ENCODE measurements at regions not wholly inside any gene's neighbourhood (a gene's known extent, or its start where the extent isn't known, plus 50 kb on each side); places are given as distances from the start of the nearest gene placed in this dataset.
"Not testable (repeated sequence)": the region's sequence is repeated elsewhere in the genome, so short reads cannot be mapped to it uniquely, and the experiment has no call there.

DNA sequence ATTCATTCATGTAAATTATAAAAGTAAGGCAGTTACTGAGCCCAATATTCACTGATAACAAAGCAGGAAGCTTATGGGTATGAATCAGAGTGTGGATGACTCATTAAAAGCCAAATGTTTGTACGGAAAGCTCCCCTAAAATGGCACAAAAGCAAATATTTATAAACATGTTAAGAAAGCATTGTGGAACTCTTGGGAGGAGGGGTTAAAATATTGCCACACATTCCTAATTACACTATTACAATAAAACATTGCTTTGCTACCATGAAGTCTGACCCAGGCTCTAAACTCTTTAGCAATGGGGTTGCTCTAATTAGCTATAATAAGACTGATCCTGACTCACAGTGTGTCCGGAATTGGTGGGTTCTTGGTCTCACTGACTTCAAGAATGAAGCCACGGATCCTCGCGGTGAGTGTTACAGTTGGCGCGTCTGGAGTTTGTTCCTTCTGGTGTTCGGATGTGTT lies 110.9 kb downstream of the NAB1 start:
- no peak for DNase-seq
- intact Hi-C loops (cut with DNase I, micrococcal nuclease): no loop called here
- H3K36me3 ChIP-seq (ENCODE audit: low read depth): no peaks in the 10 kb centered on the region
- H3K9me3 ChIP-seq: no peaks in the 10 kb centered on the region
- no peak overlapping the region for H3K4me3 ChIP-seq
- no peaks in the 10 kb centered on the region for H3K4me1 ChIP-seq (ENCODE audit: low read depth)
- TF ChIP-seq, protein P1, sequence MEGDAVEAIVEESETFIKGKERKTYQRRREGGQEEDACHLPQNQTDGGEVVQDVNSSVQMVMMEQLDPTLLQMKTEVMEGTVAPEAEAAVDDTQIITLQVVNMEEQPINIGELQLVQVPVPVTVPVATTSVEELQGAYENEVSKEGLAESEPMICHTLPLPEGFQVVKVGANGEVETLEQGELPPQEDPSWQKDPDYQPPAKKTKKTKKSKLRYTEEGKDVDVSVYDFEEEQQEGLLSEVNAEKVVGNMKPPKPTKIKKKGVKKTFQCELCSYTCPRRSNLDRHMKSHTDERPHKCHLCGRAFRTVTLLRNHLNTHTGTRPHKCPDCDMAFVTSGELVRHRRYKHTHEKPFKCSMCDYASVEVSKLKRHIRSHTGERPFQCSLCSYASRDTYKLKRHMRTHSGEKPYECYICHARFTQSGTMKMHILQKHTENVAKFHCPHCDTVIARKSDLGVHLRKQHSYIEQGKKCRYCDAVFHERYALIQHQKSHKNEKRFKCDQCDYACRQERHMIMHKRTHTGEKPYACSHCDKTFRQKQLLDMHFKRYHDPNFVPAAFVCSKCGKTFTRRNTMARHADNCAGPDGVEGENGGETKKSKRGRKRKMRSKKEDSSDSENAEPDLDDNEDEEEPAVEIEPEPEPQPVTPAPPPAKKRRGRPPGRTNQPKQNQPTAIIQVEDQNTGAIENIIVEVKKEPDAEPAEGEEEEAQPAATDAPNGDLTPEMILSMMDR (IDR thresholded peaks at IDR 0.05): no peak
- ATAC-seq: peak; percentile 31

DNA sequence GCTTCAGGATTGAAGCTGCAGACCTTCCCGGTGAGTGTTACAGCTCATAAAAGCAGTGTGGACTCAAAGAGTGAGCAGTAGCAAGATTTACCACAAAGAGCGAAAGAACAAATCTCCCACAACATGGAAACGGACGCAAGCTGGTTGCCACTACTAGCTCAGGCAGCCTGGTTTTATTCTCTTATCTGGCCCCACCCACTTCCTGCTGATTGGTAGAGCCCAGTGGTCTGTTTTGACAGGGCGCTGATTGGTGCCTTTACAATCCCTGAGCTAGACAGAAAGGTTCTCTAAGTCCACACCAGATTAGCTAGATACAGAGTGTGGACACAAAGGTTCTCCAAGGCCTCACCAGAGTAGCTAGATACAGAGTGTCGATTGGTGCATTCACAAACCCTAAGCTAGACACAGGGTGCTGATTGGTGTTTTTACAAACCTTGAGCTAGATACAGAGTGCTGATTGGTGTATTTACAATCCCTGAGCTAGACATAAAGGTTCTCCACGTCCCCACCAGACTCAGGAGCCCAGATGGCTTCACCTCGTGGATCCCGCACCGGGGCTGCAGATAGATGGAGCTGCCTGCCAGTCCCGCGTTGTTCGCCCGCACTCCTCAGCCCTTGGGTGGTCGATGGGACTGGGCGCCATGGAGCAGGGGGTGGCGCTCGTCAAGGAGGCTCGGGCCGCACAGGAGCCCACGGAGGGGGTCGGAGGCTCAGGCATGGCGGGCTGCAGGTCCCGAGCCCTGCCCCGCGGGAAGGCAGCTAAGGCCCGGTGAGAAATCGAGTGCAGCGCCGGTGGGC lies 111.7 kb downstream of the NAB1 start:
- not testable (repeated sequence) for H3K36me3 ChIP-seq (ENCODE audit: low read depth); H3K4me3 ChIP-seq; H3K9me3 ChIP-seq

DNA sequence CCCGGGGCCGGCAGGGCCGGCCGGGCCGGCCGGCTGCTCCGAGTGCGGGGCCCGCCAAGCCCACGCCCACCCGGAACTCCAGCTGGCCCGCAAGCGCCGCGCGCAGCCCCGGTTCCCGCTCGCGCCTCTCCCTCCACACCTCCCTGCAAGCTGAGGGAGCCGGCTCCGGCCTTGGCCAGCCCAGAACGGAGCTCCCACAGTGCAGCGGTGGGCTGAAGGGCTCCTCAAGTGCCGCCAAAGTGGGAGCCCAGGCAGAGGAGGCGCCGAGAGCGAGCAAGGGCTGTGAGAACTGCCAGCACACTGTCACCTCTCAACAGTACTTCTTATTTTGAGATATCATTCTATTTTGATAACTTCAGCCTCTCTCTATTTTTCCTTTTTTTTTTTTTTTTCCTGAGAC lies 112.3 kb downstream of the NAB1 start:
- ATAC-seq; H3K4me3 ChIP-seq; H3K9me3 ChIP-seq; H3K4me1 ChIP-seq (ENCODE audit: low read depth); intact Hi-C loops (cut with DNase I, micrococcal nuclease); H3K36me3 ChIP-seq (ENCODE audit: low read depth); DNase-seq: not testable (repeated sequence)

More for the DNA sequence above, 111.7 kb downstream of the NAB1 start:
- ATAC-seq; DNase-seq; H3K4me1 ChIP-seq (ENCODE audit: low read depth); intact Hi-C loops (cut with DNase I, micrococcal nuclease): not testable (repeated sequence)

DNA sequence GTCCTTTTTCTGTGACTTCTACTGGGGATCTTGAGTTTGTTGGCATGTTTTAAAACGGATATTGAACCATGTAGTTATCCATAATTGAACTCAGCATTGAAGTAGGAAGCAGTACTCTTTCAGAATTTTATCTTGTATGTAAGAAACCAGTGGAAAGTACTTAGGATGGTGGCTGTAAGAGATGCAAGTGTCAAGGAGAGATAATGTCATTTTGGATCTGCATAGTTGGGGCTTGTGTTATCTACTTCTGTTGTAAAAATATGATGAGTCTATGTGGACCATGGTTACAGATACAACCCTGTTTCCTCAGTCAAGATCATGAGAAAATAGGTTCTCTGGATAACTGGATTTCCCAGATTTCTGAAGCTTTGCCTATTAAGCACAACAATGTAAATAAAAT lies 113.7 kb downstream of the NAB1 start:
- intact Hi-C loops (cut with DNase I, micrococcal nuclease): no loop called here
- TF ChIP-seq, protein P1 (IDR thresholded peaks at IDR 0.05): no peak
- Histone ChIP-seq H3K9me3 (no peaks in the 10 kb centered on the region), H3K4me3 (no peak overlapping the region), H3K36me3 (ENCODE audit: low read depth) (no peaks in the 10 kb centered on the region), H3K4me1 (ENCODE audit: low read depth) (no peaks in the 10 kb centered on the region)
- DNase-seq: no peak
- ATAC-seq: no peak

DNA sequence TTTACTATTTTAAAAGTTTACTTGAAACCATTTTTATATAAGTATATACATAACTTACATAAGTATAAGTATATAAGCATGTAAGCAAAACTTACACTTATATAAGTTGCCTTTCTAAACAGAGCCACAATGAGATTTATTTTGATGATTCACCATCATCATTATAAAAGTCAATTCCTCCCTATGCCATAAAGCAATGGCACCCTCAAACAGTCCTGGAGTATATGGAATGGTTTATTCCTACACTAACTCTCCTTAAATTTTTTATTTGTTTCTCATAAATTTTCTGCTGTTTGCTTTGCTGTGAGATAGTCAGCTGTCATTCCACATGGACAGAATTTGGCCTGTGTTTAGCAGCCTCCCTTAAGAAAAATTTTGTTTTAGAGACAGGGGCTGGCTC lies 114.2 kb downstream of the NAB1 start:
- peak; percentile 79 for ATAC-seq
- no peak for DNase-seq
- H3K4me3 ChIP-seq: no peak overlapping the region
- no peaks in the 10 kb centered on the region for H3K9me3 ChIP-seq
- H3K36me3 ChIP-seq (ENCODE audit: low read depth): no peaks in the 10 kb centered on the region
- TF ChIP-seq, protein P1 (IDR thresholded peaks at IDR 0.05): no peak
- intact Hi-C loops (cut with DNase I, micrococcal nuclease): no loop called here
- no peaks in the 10 kb centered on the region for H3K4me1 ChIP-seq (ENCODE audit: low read depth)

DNA sequence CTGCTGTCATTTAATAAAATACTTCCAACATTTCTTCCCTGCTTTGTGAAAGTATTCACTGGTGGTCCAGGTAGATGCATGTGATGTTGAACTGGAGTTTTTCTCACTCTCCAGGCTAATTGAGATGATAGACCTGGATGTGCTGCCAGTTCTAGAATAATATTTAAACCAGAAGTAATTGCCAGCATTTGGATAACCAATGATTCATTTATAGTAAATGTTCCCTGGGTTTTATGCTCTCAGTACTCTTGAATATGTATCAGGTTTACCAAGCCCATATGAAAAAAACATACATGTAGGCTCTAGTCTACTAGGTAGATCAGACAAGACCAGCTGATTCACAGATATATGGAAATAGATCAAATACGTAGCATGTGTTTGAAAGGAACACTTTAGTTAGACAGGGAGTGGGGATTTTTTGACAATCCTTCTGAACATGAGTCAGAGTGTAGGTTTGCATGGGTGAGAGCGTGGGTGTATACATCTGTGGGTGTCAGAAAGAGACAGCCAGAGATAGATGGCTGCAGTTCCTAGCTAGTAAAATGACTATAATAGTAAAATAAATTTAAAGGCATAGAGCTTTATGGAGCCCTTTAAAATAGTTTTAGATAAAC lies 115.1 kb downstream of the NAB1 start:
- Histone ChIP-seq H3K4me3 (no peak overlapping the region), H3K9me3 (no peaks in the 10 kb centered on the region), H3K4me1 (ENCODE audit: low read depth) (no peaks in the 10 kb centered on the region), H3K36me3 (ENCODE audit: low read depth) (no peaks in the 10 kb centered on the region)
- TF ChIP-seq, protein P1 (IDR thresholded peaks at IDR 0.05): no peak
- intact Hi-C loops (cut with DNase I, micrococcal nuclease): no loop called here
- DNase-seq (no peak), ATAC-seq (peak; percentile 63)

Data from mucosa of descending colon (tissue), 3 donors.